ENCODE measurements at regions not wholly inside any gene's neighbourhood (a gene's known extent, or its start where the extent isn't known, plus 50 kb on each side); places are given as distances from the start of the nearest gene placed in this dataset.

DNA sequence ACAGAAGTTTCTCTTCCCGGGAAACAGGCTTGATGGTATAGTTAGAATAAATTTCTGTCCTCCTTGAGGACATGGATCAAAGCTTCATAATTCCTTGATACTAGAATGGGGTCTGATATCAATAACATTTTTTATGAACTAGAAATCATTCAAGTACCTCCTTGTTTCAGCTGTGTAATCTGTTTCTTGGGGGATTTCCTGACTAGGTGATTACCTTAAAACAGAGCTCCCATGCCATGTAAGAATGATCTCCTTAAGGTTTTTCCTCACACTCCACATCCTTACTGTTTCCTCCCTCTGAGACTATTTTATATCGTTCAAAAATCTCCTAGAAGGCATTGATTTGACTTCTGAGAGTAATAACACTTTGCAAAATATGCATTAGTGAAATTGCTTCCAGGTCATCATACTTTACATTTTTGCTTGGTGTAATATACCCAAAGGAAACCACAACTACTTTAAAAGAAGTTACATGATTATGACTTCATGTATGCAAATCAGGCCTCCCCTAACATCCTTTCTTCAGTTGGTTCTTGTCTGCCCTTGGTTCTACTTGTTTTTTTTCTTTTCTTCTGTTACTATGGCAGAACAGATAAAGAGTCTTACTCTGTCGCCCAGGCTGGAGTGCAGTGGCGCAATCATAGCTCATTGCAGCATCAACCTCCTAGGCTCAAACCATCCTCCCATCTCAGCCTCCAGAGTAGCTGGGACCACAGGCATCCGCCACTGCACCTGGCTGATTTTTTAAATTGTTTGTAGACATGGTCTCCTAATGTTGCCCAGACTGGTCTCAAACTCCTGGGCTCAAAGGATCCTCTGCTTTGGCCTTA, 388.8 kb downstream of the ZFHX3 start:
- CTCF ChIA-PET (ENCODE audit: partially characterized antibody), result interaction anchor here (1.0 kb wide), 1 partner anchor 34 kb away, joined by 3 read pairs; no protein-coding TSS in a partner anchor
- TF ChIP-seq CBX8 (IDR thresholded peaks at IDR 0.05; ENCODE audit: borderline replicate concordance, low read depth, low read length) (no peak), ZNF274 (IDR thresholded peaks at IDR 0.05; ENCODE audit: borderline replicate concordance, extremely low read depth, low read length) (no peak), SRF (IDR thresholded peaks at IDR 0.05; ENCODE audit: low read depth, low read length) (no peak), BCL11A (IDR thresholded peaks at IDR 0.05; ENCODE audit: low read depth in 2 of 2, low read length in 2 of 2) (no peak), TAF1 (IDR thresholded peaks at IDR 0.05; ENCODE audit: low read depth, low read length) (no peak)

More for the DNA sequence above, 388.8 kb downstream of the ZFHX3 start:
- no peak overlapping the region for H3K9ac ChIP-seq (replicated peaks in 1 of 4; ENCODE audit: extremely low read depth in 1 of 4, low read depth in 3 of 4, low read length in 3 of 4)
- no peak overlapping the region for H2AK5ac ChIP-seq (ENCODE audit: low read depth, low read length)
- no peak overlapping the region for H2BK20ac ChIP-seq (ENCODE audit: low read length)
- H4K20me1 ChIP-seq (replicated peaks in 1 of 2; ENCODE audit: control insufficient read depth in 1 of 2, insufficient read depth in 2 of 2, low read length in 2 of 2), result peaks cover 0 to 2% of the 10 kb centered on the region in 2 experiments
- H3K36me3 ChIP-seq (ENCODE audit: control insufficient read depth in 2 of 4, insufficient read depth in 4 of 4, low read length in 3 of 4), result no peaks in the 10 kb centered on the region
- no peak overlapping the region for H3K27ac ChIP-seq (ENCODE audit: low read depth, low read length)
- no peak overlapping the region; the same call in 1 of the 2 replicates for H4K8ac ChIP-seq (ENCODE audit: extremely low read depth, insufficient read depth, low read length)
- no peak overlapping the region for H4K91ac ChIP-seq (replicated peaks; ENCODE audit: insufficient read length, low read length)
- 95% methylated on average over 5 of the region's 5 CpGs; no CpG with 5 or more reads in 1 of the 2 experiments for WGBS, 2 experiments (ENCODE audit: extremely low coverage in 1 of 2, insufficient coverage in 1 of 2, insufficient read length in 1 of 2, insufficient replicate concordance in 2 of 2, low coverage in 1 of 2, low lambda C conversion rate in 2 of 2, missing lambda C conversion rate in 1 of 2)
- FAIRE-seq, result no peak
- peaks cover 0 to 61% of the 10 kb centered on the region in 2 experiments; a peak in 2 of 4 replicates for H3K79me2 ChIP-seq (ENCODE audit: control insufficient read depth in 1 of 2, insufficient read depth in 2 of 2, low read length in 2 of 2)
- H3K18ac ChIP-seq (ENCODE audit: extremely low read depth, low read length), result no peak overlapping the region
- H4K5ac ChIP-seq (ENCODE audit: insufficient read length, low read depth, low read length), result no peak overlapping the region
- no peaks in the 10 kb centered on the region; a peak in 1 of 7 replicates for H3K27me3 ChIP-seq (replicated peaks in 1 of 4; ENCODE audit: control insufficient read depth in 3 of 4, extremely low read depth in 1 of 4, insufficient read depth in 3 of 4, low read length in 3 of 4)
- H3K4me1 ChIP-seq (replicated peaks in 1 of 4; ENCODE audit: control insufficient read depth in 3 of 4, insufficient read depth in 4 of 4, low read length in 3 of 4), result peaks cover 0 to 4% (median 0%) of the 10 kb centered on the region in 4 experiments; a peak in 1 of 7 replicates
- H3K79me1 ChIP-seq (ENCODE audit: low read depth, low read length), result peaks cover 3% of the 10 kb centered on the region; the same call in 1 of the 2 replicates
- no peak overlapping the region for H3K4me2 ChIP-seq (ENCODE audit: insufficient read depth in 1 of 2, low read depth in 2 of 2, low read length in 2 of 2)
- no peak for DNase-seq (ENCODE audit: low read depth in 1 of 2, low spot score in 2 of 2)
- H3K14ac ChIP-seq (ENCODE audit: insufficient read length), result no peak overlapping the region
- no peak overlapping the region for H2BK5ac ChIP-seq (ENCODE audit: low read depth, low read length)
- no peak overlapping the region for H3K4me3 ChIP-seq (ENCODE audit: extremely low read depth in 1 of 4, insufficient read depth in 2 of 4, low read depth in 3 of 4, low read length in 4 of 4)
- H3K4ac ChIP-seq (replicated peaks; ENCODE audit: insufficient read length, low read depth, low read length), result no peak overlapping the region
- H2BK120ac ChIP-seq (replicated peaks; ENCODE audit: low read depth, low read length), result no peak overlapping the region
- H2BK15ac ChIP-seq (ENCODE audit: low read length), result no peak overlapping the region
- no peak overlapping the region for H2BK12ac ChIP-seq (ENCODE audit: low read depth, low read length)
- H3K23ac ChIP-seq (ENCODE audit: insufficient read length), result no peak overlapping the region
- POLR2A ChIA-PET (ENCODE audit: partially characterized antibody), result no interaction called here
- no peaks in the 10 kb centered on the region for H3K9me3 ChIP-seq (ENCODE audit: insufficient read depth in 2 of 2, low read depth in 1 of 2, low read length in 1 of 2)
- H3K56ac ChIP-seq (replicated peaks; ENCODE audit: insufficient read length, low read depth, low read length), result no peak overlapping the region
- no peak overlapping the region for H2AFZ ChIP-seq (ENCODE audit: low read length)
- H3K23me2 ChIP-seq (ENCODE audit: low read depth, low read length), result peaks cover 2% of the 10 kb centered on the region; the same call in 1 of the 2 replicates
